WTC11 (cell line): ENCODE measurements at regions not wholly inside any gene's neighbourhood (a gene's known extent, or its start where the extent isn't known, plus 50 kb on each side); places are given as distances from the start of the nearest gene placed in this dataset.

Source experiments
- CBFB ChIP-seq: sonication (generic); formaldehyde crosslinking; IDR thresholded peaks from 2 replicates; pipeline ENCODE4 v1.8.1; 2022; ENCODE audit warnings: mild to moderate bottlenecking, low read depth, missing genetic modification reagents
- NFE2L1 ChIP-seq: sonication (generic); formaldehyde crosslinking; IDR thresholded peaks from 2 replicates; pipeline ENCODE4 v1.8.1; 2023; ENCODE audit warnings: missing genetic modification reagents
- NFYB ChIP-seq: sonication (generic); formaldehyde crosslinking; conservative IDR thresholded peaks from 2 replicates; pipeline ENCODE4 v1.8.0; 2022; ENCODE audit warnings: low read depth, missing genetic modification reagents
- ZNF121 ChIP-seq: sonication (generic); formaldehyde crosslinking; IDR thresholded peaks from 2 replicates; pipeline ENCODE4 v1.8.0; 2023; ENCODE audit warnings: missing genetic modification reagents
- TF ChIP-seq, protein P1 (sequence below): fragments of 200-600 bp; IDR thresholded peaks from 2 replicates; pipeline ENCODE4 v1.8.0; 2022; ENCODE audit warnings: antibody characterized with exemption

DNA sequence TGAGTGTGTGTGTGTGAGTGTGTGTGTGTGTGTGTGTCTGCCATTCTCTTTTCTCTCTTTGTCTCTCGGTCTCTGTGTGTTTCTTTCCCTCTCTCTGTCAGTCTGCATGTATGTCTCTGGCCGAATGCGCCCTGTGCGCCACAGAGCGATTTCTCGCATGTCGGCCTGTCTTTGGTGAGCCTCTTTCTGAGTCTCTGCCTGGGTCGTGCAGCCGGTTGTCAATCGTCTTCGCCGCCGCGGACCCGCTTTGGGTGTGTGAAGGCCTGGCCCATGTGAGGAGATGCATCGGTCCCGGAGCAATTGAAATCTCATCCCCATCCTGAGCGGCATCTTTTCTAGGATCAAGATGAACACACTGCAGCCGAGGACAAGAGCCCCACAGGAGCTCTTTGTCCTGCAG lies 1567.2 kb upstream of the DEFB115 start:
- TF ChIP-seq NFE2L1 (CRISPR knock-in tag) (no peak), CBFB (no peak), NFYB (no peak), ZNF121 (CRISPR knock-in tag) (no peak)
- TF ChIP-seq, protein P1, sequence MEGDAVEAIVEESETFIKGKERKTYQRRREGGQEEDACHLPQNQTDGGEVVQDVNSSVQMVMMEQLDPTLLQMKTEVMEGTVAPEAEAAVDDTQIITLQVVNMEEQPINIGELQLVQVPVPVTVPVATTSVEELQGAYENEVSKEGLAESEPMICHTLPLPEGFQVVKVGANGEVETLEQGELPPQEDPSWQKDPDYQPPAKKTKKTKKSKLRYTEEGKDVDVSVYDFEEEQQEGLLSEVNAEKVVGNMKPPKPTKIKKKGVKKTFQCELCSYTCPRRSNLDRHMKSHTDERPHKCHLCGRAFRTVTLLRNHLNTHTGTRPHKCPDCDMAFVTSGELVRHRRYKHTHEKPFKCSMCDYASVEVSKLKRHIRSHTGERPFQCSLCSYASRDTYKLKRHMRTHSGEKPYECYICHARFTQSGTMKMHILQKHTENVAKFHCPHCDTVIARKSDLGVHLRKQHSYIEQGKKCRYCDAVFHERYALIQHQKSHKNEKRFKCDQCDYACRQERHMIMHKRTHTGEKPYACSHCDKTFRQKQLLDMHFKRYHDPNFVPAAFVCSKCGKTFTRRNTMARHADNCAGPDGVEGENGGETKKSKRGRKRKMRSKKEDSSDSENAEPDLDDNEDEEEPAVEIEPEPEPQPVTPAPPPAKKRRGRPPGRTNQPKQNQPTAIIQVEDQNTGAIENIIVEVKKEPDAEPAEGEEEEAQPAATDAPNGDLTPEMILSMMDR: no peak
